Calu3 (cell line): ENCODE measurements at regions not wholly inside any gene's neighbourhood (a gene's known extent, or its start where the extent isn't known, plus 50 kb on each side); places are given as distances from the start of the nearest gene placed in this dataset.

Experiments
- BruUV-seq: library from RNA; stranded (reverse); fragments of 400-500 nt; replicated peaks from 2 replicates; lab custom pipeline; 2021; lab: Mats Ljungman, UMichigan
- CTCF ChIA-PET: fragments of 300-600 bp; sonication (Branson Sonifier 250); formaldehyde crosslinking; loops from one replicate; lab custom pipeline; 2022; ENCODE audit warnings: antibody characterized with exemption; lab: Charles Lee
- DNase-seq: peaks from one replicate; pipeline ENCODE4 v3.0.0; 2022
- H3K27ac Mint-ChIP-seq: one replicate; pipeline ENCODE4 v1.8.0; 2022; ENCODE audit warnings: mixed read lengths; ENCODE audit not compliant: unreplicated experiment
- H3K27me3 Mint-ChIP-seq: one replicate; pipeline ENCODE4 v1.8.0; 2022; ENCODE audit warnings: mixed read lengths; ENCODE audit not compliant: unreplicated experiment
- H3K36me3 Mint-ChIP-seq: one replicate; pipeline ENCODE4 v1.8.0; 2022; ENCODE audit warnings: mild to moderate bottlenecking, moderate library complexity, mixed read lengths; ENCODE audit not compliant: insufficient read depth, unreplicated experiment
- H3K4me1 Mint-ChIP-seq: one replicate; pipeline ENCODE4 v1.8.0; 2022; ENCODE audit warnings: mild to moderate bottlenecking, low read depth, mixed read lengths; ENCODE audit not compliant: unreplicated experiment
- H3K4me3 Mint-ChIP-seq: one replicate; pipeline ENCODE4 v1.8.0; 2022; ENCODE audit warnings: mild to moderate bottlenecking, low read depth, moderate library complexity, mixed read lengths; ENCODE audit not compliant: unreplicated experiment
- H3K9me3 Mint-ChIP-seq: one replicate; pipeline ENCODE4 v1.8.0; 2022; ENCODE audit warnings: low read depth, mixed read lengths; ENCODE audit not compliant: unreplicated experiment
- intact Hi-C: fragments of 100-400 bp; cut with micrococcal nuclease; formaldehyde crosslinking; loops from one replicate; pipeline ENCODE4 v1.10.0; 2022; ENCODE audit not compliant: unreplicated experiment
- TF ChIP-seq, protein P1 (sequence below): fragments of 200-600 bp; IDR thresholded peaks from one replicate; pipeline ENCODE4 v1.8.0; 2022; ENCODE audit warnings: antibody characterized with exemption; ENCODE audit not compliant: unreplicated experiment

DNA sequence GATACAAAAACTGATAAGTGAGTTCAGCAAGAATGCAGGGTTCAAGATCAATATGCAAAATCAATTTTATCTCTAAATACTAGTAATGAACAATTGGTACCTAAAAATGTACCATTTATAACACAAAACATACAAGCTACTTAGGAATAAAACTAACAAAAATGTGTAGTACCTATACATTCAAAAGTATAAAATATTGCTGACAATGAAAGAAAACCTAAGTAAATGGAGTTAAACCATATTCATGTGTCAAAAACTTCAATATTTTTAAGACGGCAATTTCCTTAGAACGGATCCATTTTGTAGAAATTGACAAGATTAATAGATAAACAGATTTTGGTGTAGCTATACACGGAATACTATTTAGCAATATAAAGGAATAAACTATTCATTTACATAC lies 343.1 kb upstream of the CCDC54 start:
- no peak for DNase-seq
- intact Hi-C loops = no loop called here
- Mint-ChIP-seq H3K9me3 (peaks cover 14% of the 10 kb centered on the region), H3K27ac (no peak overlapping the region), H3K4me3 (no peak overlapping the region), H3K27me3 (no peaks in the 10 kb centered on the region), H3K36me3 (no peaks in the 10 kb centered on the region), H3K4me1 (no peaks in the 10 kb centered on the region)
- CTCF ChIA-PET = no interaction called here
- TF ChIP-seq, protein P1, sequence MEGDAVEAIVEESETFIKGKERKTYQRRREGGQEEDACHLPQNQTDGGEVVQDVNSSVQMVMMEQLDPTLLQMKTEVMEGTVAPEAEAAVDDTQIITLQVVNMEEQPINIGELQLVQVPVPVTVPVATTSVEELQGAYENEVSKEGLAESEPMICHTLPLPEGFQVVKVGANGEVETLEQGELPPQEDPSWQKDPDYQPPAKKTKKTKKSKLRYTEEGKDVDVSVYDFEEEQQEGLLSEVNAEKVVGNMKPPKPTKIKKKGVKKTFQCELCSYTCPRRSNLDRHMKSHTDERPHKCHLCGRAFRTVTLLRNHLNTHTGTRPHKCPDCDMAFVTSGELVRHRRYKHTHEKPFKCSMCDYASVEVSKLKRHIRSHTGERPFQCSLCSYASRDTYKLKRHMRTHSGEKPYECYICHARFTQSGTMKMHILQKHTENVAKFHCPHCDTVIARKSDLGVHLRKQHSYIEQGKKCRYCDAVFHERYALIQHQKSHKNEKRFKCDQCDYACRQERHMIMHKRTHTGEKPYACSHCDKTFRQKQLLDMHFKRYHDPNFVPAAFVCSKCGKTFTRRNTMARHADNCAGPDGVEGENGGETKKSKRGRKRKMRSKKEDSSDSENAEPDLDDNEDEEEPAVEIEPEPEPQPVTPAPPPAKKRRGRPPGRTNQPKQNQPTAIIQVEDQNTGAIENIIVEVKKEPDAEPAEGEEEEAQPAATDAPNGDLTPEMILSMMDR = no peak
- no TSS peak for BruUV-seq

DNA sequence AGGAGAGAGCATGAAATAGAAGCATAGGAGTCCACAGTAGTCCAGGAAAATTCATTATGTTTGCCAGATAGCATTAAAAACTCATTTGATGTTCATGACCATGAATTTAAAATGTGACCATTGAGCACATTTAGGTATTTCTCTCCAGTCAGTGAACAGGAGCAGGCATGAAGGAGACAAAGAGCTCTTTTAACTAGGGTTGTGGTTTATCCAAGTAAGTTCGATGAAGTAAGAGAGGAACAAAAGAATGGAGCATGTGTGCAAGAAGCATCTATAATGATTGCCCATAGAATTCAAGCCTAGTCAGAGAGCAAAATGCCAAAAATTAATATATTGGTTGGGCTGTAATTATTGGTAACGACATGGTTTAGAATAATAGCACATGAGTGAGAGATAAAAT lies 342.1 kb upstream of the CCDC54 start:
- Mint-ChIP-seq H3K27ac (no peak overlapping the region), H3K4me3 (no peak overlapping the region), H3K4me1 (no peaks in the 10 kb centered on the region), H3K36me3 (no peaks in the 10 kb centered on the region), H3K9me3 (peaks cover 14% of the 10 kb centered on the region), H3K27me3 (no peaks in the 10 kb centered on the region)
- TF ChIP-seq, protein P1 = no peak
- no TSS peak for BruUV-seq
- intact Hi-C loops = no loop called here
- CTCF ChIA-PET = no interaction called here
- no peak for DNase-seq

DNA sequence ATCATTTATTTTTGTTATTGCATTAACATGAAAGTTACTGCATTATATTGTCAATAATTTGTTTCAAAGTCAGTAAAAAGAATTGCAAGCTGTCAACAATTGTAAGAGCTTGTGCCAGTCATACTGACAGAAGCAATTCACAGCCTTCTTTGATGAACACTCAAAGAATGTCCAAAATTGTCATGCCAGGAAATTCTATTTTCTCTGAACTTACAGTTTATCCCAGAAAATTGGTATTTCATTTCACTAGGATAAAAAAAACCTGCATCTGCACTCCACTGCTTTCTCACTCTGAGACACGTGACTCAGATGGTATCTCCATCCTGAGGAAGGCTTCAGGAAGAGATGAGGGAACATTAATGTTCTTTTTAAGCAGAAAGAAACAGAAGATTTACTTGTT lies 332.6 kb upstream of the CCDC54 start:
- H3K27me3 Mint-ChIP-seq = no peaks in the 10 kb centered on the region
- H3K4me3 Mint-ChIP-seq = no peak overlapping the region
- CTCF ChIA-PET = no interaction called here
- H3K27ac Mint-ChIP-seq = no peak overlapping the region
- BruUV-seq = no TSS peak
- intact Hi-C loops = no loop called here
- TF ChIP-seq, protein P1 = no peak
- H3K9me3 Mint-ChIP-seq = no peaks in the 10 kb centered on the region
- DNase-seq = no peak
- no peaks in the 10 kb centered on the region for H3K36me3 Mint-ChIP-seq
- H3K4me1 Mint-ChIP-seq = no peaks in the 10 kb centered on the region

DNA sequence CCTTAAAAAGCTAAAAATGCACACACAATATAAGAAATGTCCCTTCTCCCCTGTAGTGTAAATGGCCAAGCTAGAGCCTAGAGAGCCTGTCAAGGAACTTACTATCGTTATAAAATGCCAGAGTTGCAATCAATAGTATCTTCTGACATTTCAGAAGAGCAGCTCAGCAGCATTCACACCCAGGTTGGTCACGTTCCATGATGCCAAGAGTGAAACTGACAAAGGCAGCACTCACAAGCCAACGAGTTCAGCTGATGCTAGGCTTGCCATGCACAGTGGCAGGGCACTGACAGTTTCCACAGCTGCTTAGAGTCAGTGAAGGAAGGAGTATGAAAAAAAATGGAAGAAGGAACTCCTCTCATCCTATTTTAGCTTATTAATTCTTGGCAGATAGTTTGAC lies 331.4 kb upstream of the CCDC54 start:
- Mint-ChIP-seq H3K4me1 (no peaks in the 10 kb centered on the region), H3K4me3 (no peak overlapping the region), H3K27me3 (no peaks in the 10 kb centered on the region), H3K36me3 (no peaks in the 10 kb centered on the region), H3K27ac (no peak overlapping the region), H3K9me3 (no peaks in the 10 kb centered on the region)
- CTCF ChIA-PET = interaction anchor here (0.7 kb wide), 1 partner anchor 36 kb away, joined by 3 read pairs; no protein-coding TSS in a partner anchor
- intact Hi-C loops = no loop called here
- peak; percentile 4 for DNase-seq
- BruUV-seq = no TSS peak
- TF ChIP-seq, protein P1 = no peak
